PC-3 (cell line): ENCODE measurements at regions not wholly inside any gene's neighbourhood (a gene's known extent, or its start where the extent isn't known, plus 50 kb on each side); places are given as distances from the start of the nearest gene placed in this dataset.

Experiments
- CTCF ChIP-seq: fragments of 300-600 bp; sonication (generic); conservative IDR thresholded peaks from 2 replicates; pipeline ENCODE4 v1.5.1; 2017; ENCODE audit warnings: antibody characterized with exemption, low read depth, mild to moderate bottlenecking, low read length
- EZH2 ChIP-seq: fragments of 300-600 bp; sonication (generic); IDR thresholded peaks from one replicate; pipeline ENCODE4 v1.6.1; 2017; ENCODE audit warnings: antibody characterized with exemption, mild to moderate bottlenecking, low read length; ENCODE audit not compliant: unreplicated experiment

GRCh38 chr2:134148172-134148571 lies 105.7 kb upstream of the MGAT5 start:
- TF ChIP-seq CTCF (no peak), EZH2 (no peak)
